ENCODE measurements at regions not wholly inside any gene's neighbourhood (a gene's known extent, or its start where the extent isn't known, plus 50 kb on each side); places are given as distances from the start of the nearest gene placed in this dataset.

DNA sequence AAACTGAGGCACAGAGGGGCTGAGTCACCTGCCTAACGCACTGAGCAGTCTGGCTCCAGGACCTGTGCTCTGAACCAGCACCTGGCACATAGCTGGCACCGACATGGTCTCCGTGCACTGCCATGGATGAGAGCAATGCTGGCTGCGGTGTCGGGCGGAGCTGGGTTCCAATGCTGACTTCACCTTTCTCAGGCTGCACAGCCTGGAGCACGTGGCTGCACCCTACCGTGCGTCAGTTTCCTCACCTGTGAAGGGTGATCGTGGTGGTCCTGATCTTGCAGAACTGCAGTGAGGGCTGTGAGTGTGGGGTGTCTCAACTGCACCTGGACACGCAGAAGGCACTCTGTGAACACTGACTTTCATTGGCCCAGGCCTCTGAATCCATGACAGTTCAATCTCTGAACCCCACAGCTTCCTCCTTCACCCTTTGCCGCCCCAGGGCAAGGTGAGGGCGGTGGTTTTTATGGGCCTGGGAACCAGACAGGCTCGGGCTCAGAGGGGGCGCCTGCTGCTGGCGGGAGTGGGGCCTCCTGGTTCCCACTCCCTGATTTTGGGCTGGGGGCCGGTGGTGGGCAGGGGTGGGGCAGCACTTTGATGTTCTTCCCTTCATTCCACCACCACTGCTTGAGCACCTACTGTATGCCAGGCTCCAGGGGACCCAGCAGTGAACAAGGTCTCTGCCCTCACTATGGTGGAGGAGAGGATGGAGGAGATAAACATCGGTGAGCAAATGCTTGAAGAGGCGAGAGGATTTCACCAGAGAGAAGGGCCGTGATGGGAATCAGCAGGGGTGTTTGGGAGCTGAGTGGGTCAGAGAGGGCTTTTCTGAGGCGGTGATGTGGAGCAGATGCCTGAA, 102.9 kb downstream of the CEBPB start:
- TF ChIP-seq, protein P1, sequence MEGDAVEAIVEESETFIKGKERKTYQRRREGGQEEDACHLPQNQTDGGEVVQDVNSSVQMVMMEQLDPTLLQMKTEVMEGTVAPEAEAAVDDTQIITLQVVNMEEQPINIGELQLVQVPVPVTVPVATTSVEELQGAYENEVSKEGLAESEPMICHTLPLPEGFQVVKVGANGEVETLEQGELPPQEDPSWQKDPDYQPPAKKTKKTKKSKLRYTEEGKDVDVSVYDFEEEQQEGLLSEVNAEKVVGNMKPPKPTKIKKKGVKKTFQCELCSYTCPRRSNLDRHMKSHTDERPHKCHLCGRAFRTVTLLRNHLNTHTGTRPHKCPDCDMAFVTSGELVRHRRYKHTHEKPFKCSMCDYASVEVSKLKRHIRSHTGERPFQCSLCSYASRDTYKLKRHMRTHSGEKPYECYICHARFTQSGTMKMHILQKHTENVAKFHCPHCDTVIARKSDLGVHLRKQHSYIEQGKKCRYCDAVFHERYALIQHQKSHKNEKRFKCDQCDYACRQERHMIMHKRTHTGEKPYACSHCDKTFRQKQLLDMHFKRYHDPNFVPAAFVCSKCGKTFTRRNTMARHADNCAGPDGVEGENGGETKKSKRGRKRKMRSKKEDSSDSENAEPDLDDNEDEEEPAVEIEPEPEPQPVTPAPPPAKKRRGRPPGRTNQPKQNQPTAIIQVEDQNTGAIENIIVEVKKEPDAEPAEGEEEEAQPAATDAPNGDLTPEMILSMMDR (optimal IDR thresholded peaks at IDR 0.05 in 1 of 3, IDR thresholded peaks at IDR 0.05 in 1 of 3, conservative IDR thresholded peaks at IDR 0.05 in 1 of 3; ENCODE audit: extremely low read depth in 1 of 3, insufficient read depth in 2 of 3, low read length in 3 of 3), result no peak
- TF ChIP-seq EZH2 (IDR thresholded peaks at IDR 0.05; ENCODE audit: low read length), result no peak

Measured in keratinocyte (primary cell).